ENCODE measurements at regions not wholly inside any gene's neighbourhood (a gene's known extent, or its start where the extent isn't known, plus 50 kb on each side); places are given as distances from the start of the nearest gene placed in this dataset.

DNA sequence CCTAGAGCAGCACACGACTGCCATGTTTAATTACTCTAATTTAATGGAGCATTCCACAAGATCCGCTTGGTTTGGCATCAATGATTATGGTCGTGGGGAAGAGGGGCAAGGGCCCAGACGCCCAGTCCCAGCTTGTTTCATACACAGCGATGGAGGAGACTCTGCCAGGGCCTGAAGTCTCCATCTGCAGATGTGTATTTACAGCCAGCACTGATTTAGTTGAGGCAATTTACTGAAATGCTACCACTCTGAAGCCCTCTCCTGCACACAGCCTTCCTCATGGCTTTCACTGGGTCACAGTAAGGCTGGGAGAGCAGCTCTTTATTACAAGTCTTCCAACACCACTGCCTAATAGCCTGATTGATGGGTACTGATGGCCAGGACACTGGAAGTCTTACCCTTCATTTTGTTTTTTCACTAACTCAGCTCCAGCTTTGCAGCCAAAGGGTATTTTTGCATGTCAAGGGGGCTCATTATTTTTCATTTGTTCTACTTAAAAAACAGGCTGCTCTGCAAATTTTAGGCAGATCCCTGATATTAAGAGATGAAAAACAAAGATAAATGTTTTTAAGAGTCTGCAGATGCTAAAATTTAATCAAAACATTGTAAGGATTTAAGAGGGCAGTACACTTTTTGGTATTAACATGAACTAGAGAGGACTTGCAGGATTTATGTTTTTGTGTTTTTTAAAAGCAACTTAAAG is 236.3 kb downstream of the SIPA1L2 start:
- Histone ChIP-seq H3K27ac (replicated peaks) (no peak overlapping the region), H3K27me3 (ENCODE audit: insufficient read depth, poor library complexity, severe bottlenecking) (no peaks in the 10 kb centered on the region), H3K4me3 (replicated peaks; ENCODE audit: insufficient read depth, low read length) (no peak overlapping the region)
- no peak for TF ChIP-seq GABPA (IDR thresholded peaks at IDR 0.05; ENCODE audit: low read depth)
- TF ChIP-seq, protein P1, sequence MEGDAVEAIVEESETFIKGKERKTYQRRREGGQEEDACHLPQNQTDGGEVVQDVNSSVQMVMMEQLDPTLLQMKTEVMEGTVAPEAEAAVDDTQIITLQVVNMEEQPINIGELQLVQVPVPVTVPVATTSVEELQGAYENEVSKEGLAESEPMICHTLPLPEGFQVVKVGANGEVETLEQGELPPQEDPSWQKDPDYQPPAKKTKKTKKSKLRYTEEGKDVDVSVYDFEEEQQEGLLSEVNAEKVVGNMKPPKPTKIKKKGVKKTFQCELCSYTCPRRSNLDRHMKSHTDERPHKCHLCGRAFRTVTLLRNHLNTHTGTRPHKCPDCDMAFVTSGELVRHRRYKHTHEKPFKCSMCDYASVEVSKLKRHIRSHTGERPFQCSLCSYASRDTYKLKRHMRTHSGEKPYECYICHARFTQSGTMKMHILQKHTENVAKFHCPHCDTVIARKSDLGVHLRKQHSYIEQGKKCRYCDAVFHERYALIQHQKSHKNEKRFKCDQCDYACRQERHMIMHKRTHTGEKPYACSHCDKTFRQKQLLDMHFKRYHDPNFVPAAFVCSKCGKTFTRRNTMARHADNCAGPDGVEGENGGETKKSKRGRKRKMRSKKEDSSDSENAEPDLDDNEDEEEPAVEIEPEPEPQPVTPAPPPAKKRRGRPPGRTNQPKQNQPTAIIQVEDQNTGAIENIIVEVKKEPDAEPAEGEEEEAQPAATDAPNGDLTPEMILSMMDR (IDR thresholded peaks at IDR 0.05; ENCODE audit: insufficient read depth, low read length) = no peak
- TF ChIP-seq, protein P2, sequence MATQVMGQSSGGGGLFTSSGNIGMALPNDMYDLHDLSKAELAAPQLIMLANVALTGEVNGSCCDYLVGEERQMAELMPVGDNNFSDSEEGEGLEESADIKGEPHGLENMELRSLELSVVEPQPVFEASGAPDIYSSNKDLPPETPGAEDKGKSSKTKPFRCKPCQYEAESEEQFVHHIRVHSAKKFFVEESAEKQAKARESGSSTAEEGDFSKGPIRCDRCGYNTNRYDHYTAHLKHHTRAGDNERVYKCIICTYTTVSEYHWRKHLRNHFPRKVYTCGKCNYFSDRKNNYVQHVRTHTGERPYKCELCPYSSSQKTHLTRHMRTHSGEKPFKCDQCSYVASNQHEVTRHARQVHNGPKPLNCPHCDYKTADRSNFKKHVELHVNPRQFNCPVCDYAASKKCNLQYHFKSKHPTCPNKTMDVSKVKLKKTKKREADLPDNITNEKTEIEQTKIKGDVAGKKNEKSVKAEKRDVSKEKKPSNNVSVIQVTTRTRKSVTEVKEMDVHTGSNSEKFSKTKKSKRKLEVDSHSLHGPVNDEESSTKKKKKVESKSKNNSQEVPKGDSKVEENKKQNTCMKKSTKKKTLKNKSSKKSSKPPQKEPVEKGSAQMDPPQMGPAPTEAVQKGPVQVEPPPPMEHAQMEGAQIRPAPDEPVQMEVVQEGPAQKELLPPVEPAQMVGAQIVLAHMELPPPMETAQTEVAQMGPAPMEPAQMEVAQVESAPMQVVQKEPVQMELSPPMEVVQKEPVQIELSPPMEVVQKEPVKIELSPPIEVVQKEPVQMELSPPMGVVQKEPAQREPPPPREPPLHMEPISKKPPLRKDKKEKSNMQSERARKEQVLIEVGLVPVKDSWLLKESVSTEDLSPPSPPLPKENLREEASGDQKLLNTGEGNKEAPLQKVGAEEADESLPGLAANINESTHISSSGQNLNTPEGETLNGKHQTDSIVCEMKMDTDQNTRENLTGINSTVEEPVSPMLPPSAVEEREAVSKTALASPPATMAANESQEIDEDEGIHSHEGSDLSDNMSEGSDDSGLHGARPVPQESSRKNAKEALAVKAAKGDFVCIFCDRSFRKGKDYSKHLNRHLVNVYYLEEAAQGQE (IDR thresholded peaks at IDR 0.05; ENCODE audit: insufficient replicate concordance, low read depth) = no peak
- TF ChIP-seq SPI1 (IDR thresholded peaks at IDR 0.05; ENCODE audit: borderline replicate concordance, low read depth) = no peak
- no peak for TF ChIP-seq POLR2AphosphoS5 (IDR thresholded peaks at IDR 0.05; ENCODE audit: low read depth)
- no peak for DNase-seq (ENCODE audit: low read depth in 1 of 2, low spot score in 1 of 2)

DNA sequence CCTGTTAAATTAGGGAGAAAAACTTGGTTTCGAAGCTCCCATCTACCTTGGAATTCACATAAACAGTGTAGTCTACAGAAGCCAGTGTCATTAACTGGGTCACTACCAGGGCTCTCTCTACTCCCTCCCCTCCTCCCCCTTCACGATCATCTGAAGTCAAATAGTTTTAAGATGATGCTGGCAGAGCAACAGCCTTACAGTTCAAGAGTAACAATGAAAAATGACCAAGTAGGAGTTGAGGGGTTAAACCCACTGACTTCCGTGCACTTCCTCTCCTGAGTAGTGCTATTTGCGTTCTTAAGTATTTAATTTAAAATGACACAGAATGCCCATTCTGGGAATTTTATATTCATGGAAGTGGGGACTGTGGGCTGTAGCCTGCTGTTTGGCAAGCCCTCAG is 236.9 kb downstream of the SIPA1L2 start:
- no peak for DNase-seq (ENCODE audit: low read depth in 1 of 2, low spot score in 1 of 2)
- TF ChIP-seq POLR2AphosphoS5 (IDR thresholded peaks at IDR 0.05; ENCODE audit: low read depth) (no peak), SPI1 (IDR thresholded peaks at IDR 0.05; ENCODE audit: borderline replicate concordance, low read depth) (peak; percentile 55), GABPA (IDR thresholded peaks at IDR 0.05; ENCODE audit: low read depth) (no peak)
- TF ChIP-seq, protein P1 (IDR thresholded peaks at IDR 0.05; ENCODE audit: insufficient read depth, low read length) = no peak
- TF ChIP-seq, protein P2 (IDR thresholded peaks at IDR 0.05; ENCODE audit: insufficient replicate concordance, low read depth) = no peak
- Histone ChIP-seq H3K27me3 (ENCODE audit: insufficient read depth, poor library complexity, severe bottlenecking) (no peaks in the 10 kb centered on the region), H3K27ac (replicated peaks) (no peak overlapping the region), H3K4me3 (replicated peaks; ENCODE audit: insufficient read depth, low read length) (no peak overlapping the region)

DNA sequence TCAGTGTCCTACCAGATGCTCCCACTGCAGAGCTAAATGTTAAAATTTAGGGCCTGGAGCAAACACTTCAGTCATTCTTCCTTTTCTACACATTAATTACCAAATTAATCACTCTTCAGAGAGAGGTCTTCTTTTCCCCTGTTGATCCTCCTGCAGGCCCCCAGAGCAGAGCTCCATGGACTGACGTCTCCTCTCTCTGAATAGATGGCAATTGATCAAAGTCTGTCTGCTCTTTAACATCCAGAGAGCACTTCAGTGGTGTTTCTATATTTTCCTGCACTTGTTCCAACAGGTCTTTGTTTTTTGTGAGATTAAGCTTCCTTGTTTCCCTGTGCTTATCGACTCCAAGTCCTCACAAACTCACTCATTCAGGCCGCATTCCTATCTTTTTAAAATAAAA is 239.3 kb downstream of the SIPA1L2 start:
- Histone ChIP-seq H3K27me3 (ENCODE audit: insufficient read depth, poor library complexity, severe bottlenecking) (no peaks in the 10 kb centered on the region), H3K27ac (replicated peaks) (no peak overlapping the region), H3K4me3 (replicated peaks; ENCODE audit: insufficient read depth, low read length) (no peak overlapping the region)
- no peak for DNase-seq (ENCODE audit: low read depth in 1 of 2, low spot score in 1 of 2)
- TF ChIP-seq, protein P2 (IDR thresholded peaks at IDR 0.05; ENCODE audit: insufficient replicate concordance, low read depth) = no peak
- TF ChIP-seq, protein P1 (IDR thresholded peaks at IDR 0.05; ENCODE audit: insufficient read depth, low read length) = no peak
